Activated naive CD4-positive, alpha-beta T cell treated with Interleukin-2 at 50 U/mL for 16 hours (primary cell): ENCODE measurements at regions not wholly inside any gene's neighbourhood (a gene's known extent, or its start where the extent isn't known, plus 50 kb on each side); places are given as distances from the start of the nearest gene placed in this dataset.
"Not testable (repeated sequence)": the region's sequence is repeated elsewhere in the genome, so short reads cannot be mapped to it uniquely, and the experiment has no call there.

Source experiments
- DNase-seq: peaks from one replicate; pipeline ENCODE4 v3.0.0-alpha.2; 2020

- DNase-seq = not testable (repeated sequence)
These were observed 103.7 kb upstream of the NBPF26 start for GRCh38 chr1:120619867-120620692.

GRCh38 chr1:120620693-120620969, 103.1 kb upstream of the NBPF26 start:
- DNase-seq = not testable (repeated sequence)

GRCh38 chr1:120621278-120621677, 102.5 kb upstream of the NBPF26 start:
- not testable (repeated sequence) for DNase-seq

- DNase-seq = not testable (repeated sequence)
These were observed 100.2 kb upstream of the NBPF26 start for GRCh38 chr1:120623539-120623938.

GRCh38 chr1:120624565-120625064, 99.1 kb upstream of the NBPF26 start:
- DNase-seq = not testable (repeated sequence)

GRCh38 chr1:120629832-120630455, 93.8 kb upstream of the NBPF26 start:
- not testable (repeated sequence) for DNase-seq

GRCh38 chr1:120634816-120635806, 88.6 kb upstream of the NBPF26 start:
- not testable (repeated sequence) for DNase-seq

- DNase-seq = not testable (repeated sequence)
These were observed 83.3 kb upstream of the NBPF26 start for GRCh38 chr1:120640261-120641013.

GRCh38 chr1:120641014-120641302, 82.8 kb upstream of the NBPF26 start:
- not testable (repeated sequence) for DNase-seq

- DNase-seq = not testable (repeated sequence)
These were observed 76.6 kb upstream of the NBPF26 start for GRCh38 chr1:120647182-120647581.

- DNase-seq = not testable (repeated sequence)
These were observed 74.7 kb upstream of the NBPF26 start for GRCh38 chr1:120648915-120649623.

GRCh38 chr1:120649730-120650129, 74.0 kb upstream of the NBPF26 start:
- not testable (repeated sequence) for DNase-seq

GRCh38 chr1:120654114-120654513, 69.6 kb upstream of the NBPF26 start:
- not testable (repeated sequence) for DNase-seq

GRCh38 chr1:120655394-120655793, 68.4 kb upstream of the NBPF26 start:
- DNase-seq = not testable (repeated sequence)

GRCh38 chr1:120656116-120656515, 67.6 kb upstream of the NBPF26 start:
- DNase-seq = not testable (repeated sequence)

GRCh38 chr1:120657804-120658203, 65.9 kb upstream of the NBPF26 start:
- not testable (repeated sequence) for DNase-seq

- DNase-seq = not testable (repeated sequence)
These were observed 65.1 kb upstream of the NBPF26 start for GRCh38 chr1:120658622-120659021.

GRCh38 chr1:120659133-120659532, 64.6 kb upstream of the NBPF26 start:
- not testable (repeated sequence) for DNase-seq

- not testable (repeated sequence) for DNase-seq
These were observed 59.1 kb upstream of the NBPF26 start for GRCh38 chr1:120664376-120665249.

GRCh38 chr1:120665250-120665577, 58.5 kb upstream of the NBPF26 start:
- DNase-seq = peak; percentile 19

GRCh38 chr1:120668187-120668586, 55.6 kb upstream of the NBPF26 start:
- not testable (repeated sequence) for DNase-seq
